Stimulated activated CD8-positive, alpha-beta memory T cell treated with anti-CD3 and anti-CD28 coated beads, Interleukin-15, amount 100 ng/mL, for 4 hours (primary cell): ENCODE measurements at regions not wholly inside any gene's neighbourhood (a gene's known extent, or its start where the extent isn't known, plus 50 kb on each side); places are given as distances from the start of the nearest gene placed in this dataset.

Experiments
- DNase-seq, 2 donors: peaks; one replicate each; pipeline ENCODE4 v3.0.0-alpha.2; 2020; ENCODE audit warnings: low read depth in 2 of 2

DNA sequence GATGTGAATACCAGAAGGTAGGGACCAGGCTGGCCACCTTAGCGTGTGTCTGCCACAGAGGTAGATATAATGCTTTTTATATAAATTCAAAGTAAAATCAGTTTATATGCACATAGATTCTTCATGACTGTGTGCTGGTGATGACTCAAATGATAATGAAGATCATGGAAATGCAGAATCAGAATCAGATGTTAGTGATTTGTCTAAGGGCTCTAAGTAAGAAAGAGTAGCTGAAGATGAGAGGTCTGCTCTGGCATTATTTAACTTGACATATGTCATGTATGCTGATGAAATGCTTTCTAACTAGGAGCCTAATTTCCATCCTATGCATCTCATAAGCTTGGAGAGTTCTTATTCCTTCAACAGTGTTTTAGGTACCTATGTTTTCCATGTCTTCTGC, 50.3 kb upstream of the DPH6 start:
- no peak for DNase-seq

DNA sequence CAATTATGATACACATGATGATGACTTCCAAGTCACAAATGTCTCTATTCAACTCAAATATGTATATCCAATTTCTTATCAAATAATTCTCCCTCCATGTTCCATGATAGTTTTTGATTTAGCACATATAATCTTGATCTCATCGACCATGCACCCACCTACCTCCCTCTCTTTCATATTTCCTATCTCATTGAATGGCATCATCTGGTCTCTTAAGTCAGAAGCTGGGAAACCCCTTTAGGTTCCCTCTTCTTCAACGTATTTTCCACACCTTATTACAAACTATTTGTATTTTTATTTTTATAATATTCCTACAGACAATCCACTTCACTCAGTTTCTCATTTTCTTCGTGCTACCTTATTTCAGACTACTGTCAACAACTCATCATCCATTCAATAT, 56.9 kb upstream of the DPH6 start:
- no peak for DNase-seq

DNA sequence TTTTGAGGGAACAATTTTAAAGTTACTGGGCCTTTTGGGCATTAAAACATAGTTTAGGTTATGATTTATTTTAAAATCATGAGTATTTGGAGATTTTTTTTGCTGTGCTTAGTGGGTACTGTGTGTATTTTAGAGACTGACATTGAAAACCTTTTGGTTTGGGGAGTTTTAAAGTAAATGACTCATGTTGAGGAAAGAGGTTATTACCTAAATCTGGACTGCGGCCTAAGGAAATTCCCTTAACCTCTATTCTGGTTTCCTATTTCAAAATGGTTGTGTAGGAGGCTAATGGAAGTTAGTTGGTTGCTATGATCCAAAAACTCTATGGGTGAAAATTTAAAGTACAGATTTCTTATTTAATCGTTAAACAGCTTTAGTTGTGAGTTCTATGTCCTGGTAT, 57.3 kb upstream of the DPH6 start:
- no peak for DNase-seq

DNA sequence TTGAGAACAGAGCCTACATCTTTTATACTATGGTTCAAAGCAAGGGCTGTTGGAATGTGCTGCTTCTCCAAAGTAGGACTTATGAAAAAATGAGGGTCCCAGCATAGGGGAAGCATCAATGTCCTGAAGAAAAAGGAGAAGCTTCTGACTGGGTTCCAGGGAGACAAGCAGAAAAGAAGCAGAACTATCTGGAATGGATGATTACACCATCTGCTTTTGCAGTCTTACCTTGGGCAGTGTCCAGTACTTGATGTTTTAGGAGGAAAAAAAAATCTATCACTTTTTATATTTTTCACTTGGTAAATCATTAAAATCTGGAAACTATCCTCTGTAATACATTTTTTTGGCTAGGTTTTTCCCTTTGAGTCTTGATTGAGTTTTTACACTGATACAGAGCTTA, 57.9 kb upstream of the DPH6 start:
- DNase-seq, result no peak

DNA sequence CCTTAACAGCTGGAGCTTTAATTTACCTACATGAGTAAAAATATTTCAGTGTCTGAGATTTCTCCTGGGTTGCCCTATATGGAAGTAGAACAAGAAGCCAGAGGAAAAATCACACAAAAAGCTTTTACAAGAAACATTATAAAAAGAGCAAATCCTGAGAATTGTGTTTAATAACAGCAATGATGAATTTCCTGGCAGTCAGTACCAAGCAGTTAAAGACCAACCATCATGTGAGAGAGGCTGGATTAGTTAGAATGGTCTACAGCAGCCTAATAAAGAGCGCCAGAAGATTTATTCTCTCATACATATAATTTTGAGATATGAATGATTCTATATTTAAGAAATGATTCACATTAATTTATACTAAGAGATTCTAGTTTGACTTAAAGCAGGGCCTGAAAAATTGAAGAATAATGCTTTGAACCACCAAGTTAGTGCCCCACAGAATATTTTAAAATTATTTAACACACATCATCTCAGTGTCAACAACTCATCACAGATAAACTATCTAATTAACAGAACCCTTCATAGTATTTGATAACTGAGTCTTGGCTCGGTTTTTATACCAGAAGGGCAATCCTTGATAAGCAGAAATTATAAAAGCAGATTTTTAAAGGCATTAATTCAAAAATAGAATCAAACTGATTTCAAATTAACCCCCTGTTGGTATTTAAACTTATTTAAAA, 59.9 kb upstream of the DPH6 start:
- no peak for DNase-seq

DNA sequence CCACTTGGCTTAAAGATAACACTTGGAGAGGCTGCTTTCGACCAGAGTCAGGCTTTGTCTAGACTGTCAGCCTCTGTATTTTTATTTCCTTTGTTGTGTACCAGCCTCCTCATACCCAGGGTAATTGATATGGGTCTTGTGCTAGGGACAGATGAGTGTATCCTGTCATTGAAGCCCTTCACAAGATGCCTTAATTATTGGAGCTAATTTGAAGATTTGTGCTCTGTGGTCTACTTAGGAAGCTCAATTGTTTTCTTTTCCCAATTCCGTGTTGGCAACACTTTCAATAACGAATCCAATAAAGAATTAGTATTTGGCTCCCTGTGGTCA, 60.5 kb upstream of the DPH6 start:
- DNase-seq, result no peak

DNA sequence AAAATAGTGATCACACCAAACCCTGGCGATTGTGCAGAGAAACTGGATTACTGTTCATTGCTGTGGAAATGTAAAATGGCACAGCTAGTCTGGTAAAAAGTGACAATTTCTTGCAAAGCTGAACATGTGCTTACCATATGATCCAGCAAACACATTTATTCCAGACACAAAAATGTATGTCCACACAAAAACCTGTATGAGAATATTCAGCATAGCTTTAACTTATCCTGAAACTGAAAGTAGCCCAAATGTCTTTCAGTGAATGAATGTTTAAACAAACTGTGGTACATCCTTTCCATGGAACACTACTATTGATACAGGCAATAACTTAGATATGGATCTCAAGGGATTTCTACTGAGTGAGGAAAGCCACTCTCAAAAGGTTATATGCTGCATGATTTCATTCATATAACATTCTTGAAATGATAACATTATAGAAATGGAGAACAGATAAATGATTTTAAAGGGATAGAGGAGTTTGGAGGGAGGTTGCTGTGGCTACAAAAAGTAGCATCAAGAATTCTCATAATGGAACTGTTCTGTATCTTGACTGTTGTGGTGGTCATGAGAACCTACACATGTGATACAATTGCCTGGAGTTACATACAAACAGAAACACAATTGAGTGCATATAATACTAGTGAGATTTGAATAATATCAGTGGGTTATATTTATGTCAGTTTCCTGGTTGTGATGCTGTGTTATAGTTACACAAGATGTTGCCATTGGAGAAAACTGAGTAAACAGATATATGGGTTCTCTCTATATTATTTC, 70.7 kb upstream of the DPH6 start:
- DNase-seq, result no peak

DNA sequence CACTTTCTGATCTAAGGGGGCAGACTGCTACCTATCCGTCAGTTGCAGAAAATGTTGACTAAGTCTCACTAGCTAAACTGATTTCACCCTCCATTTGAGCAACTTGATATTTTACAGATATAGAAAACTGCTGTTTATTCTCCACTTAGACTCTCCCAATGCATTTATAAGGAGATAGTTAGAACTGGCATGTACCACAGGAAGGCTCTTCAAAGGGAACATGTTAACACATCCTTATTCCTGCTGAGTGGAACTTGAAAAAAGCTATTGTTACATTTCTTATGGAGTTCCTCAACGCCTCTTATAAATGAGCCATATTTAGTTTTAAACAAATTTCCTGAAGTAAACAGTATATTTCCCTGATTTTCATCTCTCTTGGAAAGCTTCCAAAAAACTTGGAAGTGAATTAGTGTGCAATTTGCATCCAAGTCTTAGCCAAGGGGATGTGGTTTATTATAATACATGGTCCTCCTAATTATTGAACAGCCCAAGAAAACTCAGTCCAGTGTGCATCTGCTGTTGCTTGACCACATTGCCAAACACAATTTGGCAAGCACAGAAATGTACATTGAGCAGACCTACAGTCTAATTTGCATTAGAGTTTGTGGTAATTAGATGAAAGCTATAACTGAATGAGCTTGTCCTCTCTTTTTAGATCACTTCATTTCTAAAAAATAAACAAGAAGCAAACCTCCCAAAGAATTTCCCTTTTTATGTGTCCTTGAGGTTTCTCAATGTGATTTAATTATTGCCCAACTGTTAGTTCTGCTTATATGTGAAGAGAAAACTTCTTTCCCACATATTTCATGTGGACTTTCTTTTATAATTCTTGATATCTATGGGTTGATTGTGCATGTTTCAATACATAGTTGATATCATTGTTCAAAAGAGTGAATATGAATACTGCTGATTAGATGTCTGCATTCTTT, 72.6 kb upstream of the DPH6 start:
- DNase-seq, result no peak

DNA sequence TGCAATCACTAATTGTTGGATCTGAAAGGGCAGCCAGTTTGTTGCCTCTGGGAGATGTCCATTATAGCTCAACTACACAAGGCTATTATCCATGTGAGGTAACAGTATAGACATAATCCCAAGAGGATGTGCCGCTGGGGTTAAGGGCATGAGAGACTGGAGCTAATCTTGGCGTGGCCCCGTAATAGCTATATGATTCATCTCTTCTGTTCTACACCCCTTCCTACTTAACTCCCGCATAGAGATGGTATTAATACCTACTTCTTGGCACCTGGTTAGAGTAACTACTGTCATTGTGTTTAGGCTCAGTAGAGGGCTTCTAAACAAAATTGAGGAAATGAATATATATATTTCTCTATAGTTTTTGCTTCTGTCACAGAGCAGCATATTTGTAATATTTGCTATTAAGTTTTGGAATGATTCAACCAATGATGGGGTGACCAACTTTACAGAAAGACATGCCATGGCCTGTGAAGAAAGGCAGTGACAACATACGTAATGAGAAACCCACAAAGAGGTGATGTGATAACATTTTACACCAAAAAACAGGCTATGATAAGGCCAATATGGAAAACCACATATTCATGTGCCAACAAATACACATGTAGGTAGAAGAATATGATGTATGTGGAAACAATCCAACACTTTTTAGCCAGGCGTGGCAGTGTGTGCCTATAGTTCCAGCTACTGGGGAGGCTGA, 76.8 kb upstream of the DPH6 start:
- no peak for DNase-seq

DNA sequence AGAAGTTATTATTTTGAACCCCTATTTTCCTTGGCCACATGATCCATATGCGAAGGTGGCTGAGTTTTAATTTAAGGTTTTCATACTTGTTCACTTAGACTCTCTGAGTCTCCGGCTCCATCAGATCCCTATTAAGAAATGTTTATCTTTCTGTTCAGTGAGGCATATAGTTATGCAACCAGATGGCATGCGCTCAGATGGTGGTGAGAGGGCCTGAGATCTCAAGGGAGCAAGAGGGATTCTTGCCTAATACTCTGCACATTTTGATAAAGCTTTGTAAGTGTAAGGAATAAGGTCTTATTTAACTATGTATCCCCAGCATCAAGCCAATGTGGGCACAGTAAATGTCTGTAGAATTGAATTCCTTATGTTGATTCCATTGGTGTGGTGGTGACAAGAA, 78.9 kb upstream of the DPH6 start:
- DNase-seq, result no peak

DNA sequence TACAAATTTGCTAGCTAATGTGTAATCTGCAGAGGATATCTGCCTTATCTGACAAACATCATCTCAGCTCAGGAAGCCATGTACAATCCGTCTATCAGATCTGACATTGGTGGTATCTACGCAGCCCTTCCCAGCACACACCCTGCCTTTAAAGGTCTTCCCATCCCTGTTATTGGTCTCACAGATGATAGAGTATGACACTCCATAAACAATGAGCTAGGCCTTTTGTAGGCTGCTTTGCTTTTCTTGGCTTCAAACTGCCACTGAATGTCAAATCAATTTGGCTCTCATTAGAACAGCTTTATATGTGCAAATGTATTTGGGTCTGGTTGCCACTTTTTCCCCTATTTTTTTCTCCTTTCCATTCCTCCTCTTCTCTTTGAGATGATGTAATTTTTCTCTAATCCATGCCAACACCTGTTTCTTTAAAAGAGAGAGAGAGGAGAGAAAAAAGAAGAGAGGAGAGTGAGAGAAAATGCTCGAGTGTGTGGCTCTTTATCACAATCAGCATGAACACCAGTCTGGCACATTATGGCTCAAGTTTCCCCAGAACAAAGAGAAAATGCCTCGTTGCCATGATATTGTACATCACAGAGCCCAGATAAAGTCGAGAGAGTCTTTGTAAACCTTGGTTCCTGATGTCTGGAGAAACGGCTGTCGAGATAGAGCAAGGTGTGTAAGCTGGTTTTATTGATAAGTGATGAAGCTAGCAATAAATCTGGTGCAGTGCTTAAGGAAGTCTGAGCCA, 80.8 kb upstream of the DPH6 start:
- no peak for DNase-seq

DNA sequence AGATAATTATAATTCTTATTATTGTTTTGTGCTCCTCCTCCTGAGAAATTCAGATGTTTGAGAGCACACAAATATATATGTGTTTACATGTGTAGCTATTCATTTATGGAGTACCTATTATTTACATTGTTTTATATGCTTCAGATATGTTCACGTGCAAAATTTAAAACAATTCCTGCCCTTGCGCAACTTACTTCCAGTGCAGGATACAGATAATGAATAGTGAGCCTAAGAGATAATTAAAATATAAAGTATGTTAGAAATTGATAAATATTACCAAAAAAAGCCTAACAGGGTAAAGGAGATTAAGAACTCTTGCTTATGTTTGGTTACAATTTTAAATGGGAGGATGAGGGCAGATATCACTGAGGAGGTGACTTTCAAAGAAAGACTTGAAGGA, 81.7 kb upstream of the DPH6 start:
- no peak for DNase-seq

DNA sequence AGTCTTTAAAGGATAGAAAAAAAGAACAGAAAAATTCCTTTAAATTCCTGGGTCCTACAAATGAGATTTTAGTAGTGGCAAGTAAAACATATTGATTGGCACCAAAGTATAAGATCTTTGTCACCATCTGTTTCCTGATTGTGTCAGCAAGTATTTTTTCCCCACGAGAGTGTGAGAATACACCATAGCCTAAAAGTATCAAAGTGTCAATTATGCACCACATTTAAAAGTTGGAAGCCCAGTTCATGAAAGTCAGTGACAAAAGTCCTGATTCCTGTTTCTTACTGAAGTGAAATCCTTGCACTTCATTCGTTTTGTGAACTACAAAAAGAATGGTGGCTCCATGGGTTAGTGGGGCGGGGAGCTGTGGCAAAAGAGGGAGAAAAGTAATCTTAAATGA, 83.8 kb upstream of the DPH6 start:
- DNase-seq, result no peak

DNA sequence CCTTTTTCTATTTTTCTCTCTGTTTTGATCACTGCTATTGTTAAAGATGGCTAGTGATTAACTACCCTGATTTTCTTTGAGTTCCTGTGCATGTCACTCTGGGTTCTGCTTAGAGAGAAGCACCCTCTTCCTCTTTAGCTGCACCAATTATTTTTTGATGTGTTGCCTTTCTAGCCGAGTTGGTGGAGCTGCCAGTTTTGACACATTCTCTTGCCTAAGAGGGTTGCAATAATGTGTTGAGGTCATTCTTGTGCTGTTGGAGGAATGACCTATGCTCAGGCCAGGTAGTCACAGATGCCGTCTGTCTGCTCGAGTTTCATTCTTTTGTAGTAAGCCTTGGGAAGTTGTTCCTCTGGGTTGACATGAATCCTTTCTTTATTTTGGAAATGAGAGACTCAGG, 84.6 kb upstream of the DPH6 start:
- no peak for DNase-seq

DNA sequence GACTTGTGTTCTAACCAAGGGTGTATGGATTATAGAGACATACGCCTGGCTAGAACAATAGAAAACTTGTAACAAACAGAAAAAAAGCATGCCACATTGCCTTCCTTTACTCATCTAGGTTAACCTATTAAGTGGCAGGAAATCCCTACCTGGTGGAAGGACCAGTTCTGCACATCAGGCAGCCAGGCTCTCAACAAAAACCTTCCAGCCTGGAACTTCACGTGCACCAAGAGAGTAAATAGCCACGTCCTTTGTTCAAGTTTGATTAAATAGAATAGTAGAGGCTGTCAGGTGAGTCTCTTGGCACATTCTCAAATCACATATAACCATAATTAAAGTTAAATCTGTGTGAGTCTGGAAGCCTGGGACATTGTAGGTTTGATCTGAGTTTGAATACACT, 85.0 kb upstream of the DPH6 start:
- DNase-seq, result no peak

DNA sequence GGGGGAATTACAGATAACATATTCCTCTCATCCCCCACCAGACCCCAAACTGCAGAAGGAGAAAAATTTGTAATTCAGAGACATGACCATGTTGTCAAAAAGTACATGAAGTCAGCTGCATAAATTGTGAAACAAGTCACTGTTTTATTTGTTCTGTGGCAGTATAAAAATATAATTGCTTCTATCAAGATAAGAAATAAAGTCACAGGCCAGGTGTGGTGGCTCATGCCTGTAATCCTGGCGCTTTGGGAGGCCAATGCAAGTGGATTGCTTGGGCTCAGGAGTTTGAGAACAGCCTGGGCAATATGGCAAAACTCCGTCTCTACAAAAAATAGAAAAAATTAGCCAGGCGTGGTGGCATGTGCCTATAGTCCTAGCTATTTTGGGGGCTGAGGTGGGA, 87.7 kb upstream of the DPH6 start:
- DNase-seq, result no peak

DNA sequence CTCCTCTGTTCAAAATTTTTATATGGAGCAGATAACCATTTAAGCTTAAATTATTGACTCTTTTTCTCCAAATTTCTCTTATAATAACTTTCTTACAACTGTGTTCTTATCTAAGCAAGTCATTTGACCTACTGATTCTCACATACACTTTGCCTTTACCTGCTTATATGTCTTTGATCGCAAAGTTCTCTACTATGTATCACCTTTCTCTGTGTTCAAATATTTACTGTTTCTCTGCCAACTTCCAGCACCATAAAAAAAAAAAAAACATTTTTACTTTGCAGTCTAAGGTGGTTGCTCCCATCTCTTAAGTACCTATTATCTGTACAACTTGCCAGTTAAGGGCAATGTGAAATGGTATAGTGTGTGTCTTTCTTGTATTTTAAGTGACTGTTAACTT, 100.8 kb upstream of the DPH6 start:
- no peak for DNase-seq

DNA sequence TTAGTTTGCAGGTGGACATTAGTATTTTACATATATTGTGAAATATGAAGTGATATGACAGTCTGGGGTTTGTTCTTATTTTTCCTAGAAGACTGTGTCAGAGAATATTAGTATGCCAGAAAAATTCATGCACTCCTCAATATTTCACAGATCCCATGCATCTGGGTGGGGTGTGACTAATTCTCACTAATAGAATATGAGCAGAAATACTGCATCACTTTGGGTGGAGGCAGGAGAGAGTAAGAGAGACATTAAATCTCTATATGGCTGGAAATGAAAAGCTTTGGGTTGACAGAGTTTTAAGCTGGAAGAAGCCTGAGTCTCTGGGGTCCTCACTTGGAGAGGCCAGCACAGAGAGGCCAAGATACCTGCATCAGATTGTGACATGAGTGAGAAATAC, 101.3 kb upstream of the DPH6 start:
- DNase-seq, result no peak

DNA sequence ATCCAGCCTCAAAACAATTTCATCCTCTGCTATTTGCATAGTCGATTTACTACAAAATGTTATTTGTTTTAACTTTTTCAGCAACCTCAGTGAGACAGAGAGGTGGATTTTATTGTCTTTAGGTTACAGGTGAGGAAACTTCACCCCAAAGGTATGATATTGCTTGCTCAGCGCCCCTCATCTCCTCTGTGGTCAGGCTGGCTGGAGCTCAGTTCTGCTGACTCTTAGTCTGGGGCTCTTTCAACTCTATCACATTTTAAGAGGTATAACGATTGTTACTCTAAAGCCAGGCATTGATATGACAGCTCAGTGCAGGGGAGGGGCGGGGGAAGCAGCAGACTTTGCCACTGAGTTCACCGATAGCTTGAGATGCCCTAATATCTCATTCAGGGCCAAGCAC, 103.0 kb upstream of the DPH6 start:
- no peak for DNase-seq

DNA sequence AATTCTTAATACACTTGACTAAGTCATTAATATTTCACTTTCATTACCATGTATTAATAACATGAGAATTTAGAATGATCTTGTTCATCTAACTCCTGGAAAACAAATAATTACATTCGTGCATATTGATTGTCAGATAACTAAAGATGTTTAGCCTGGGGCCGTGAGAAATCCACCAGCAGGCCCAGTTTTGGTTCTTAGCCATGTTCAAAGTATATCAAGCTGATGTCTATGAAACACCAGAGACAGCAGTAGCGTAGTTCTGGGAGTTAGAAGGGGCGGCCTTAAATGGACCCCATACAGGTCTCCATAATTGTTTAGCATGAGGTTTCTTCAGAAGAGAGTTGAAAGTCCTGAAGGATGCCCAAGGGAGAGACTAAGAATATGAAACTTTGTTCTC, 103.6 kb upstream of the DPH6 start:
- DNase-seq, result no peak

DNA sequence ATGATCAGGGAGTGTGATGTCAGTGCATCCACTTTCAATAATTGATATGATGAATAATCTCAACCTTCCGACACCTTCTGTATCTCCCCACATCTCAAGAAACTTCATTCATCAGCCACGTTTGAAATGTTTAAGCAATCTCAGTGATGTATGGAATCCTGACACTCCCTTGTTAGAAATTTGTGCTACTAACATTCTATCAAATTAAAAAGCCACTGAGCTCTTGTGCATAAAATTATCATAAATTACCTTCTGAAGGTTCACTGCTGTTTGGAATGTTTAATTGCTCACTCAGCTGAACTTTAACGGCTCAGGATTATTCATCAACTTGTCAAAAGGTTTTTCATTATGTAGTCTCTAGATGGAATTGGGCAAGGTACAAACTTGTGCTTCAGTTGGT, 108.4 kb upstream of the DPH6 start:
- no peak for DNase-seq
